ENCODE measurements at regions not wholly inside any gene's neighbourhood (a gene's known extent, or its start where the extent isn't known, plus 50 kb on each side); places are given as distances from the start of the nearest gene placed in this dataset.
A peak's percentile ranks its signal among the peaks of the same experiment; 100 is the strongest.

- Mint-ChIP-seq H3K4me1 (ENCODE audit: unreplicated experiment) (peaks cover 3% of the 10 kb centered on the region), H3K9me3 (no peaks in the 10 kb centered on the region), H3K36me3 (no peaks in the 10 kb centered on the region), H3K27me3 (peaks cover 23% of the 10 kb centered on the region), H3K4me3 (no peak overlapping the region), H3K27ac (no peak overlapping the region)
- no peak for DNase-seq (ENCODE audit: extremely low spot score, unreplicated experiment)
- peak; percentile 16 for TF ChIP-seq CTCF (conservative IDR thresholded peaks at IDR 0.05)
Measured at GRCh38 chr15:79673416-79674123, 223.2 kb downstream of the MTHFS start.

- DNase-seq (ENCODE audit: extremely low spot score, unreplicated experiment), result no peak
- Mint-ChIP-seq H3K27ac (no peak overlapping the region), H3K4me1 (ENCODE audit: unreplicated experiment) (peaks cover 3% of the 10 kb centered on the region), H3K27me3 (peaks cover 23% of the 10 kb centered on the region), H3K9me3 (no peaks in the 10 kb centered on the region), H3K36me3 (no peaks in the 10 kb centered on the region), H3K4me3 (no peak overlapping the region)
- TF ChIP-seq CTCF (conservative IDR thresholded peaks at IDR 0.05), result no peak
Measured at GRCh38 chr15:79674124-79674465, 222.7 kb downstream of the MTHFS start.

- no peak for TF ChIP-seq CTCF (conservative IDR thresholded peaks at IDR 0.05)
Measured at GRCh38 chr15:79675982-79676381, 220.8 kb downstream of the MTHFS start.

GRCh38 chr15:79676621-79677020 lies 220.2 kb downstream of the MTHFS start:
- TF ChIP-seq CTCF (conservative IDR thresholded peaks at IDR 0.05), result no peak
- H3K36me3 Mint-ChIP-seq, result no peaks in the 10 kb centered on the region
- H3K4me1 Mint-ChIP-seq (ENCODE audit: unreplicated experiment), result peaks cover 3% of the 10 kb centered on the region
- no peak for DNase-seq (ENCODE audit: extremely low spot score, unreplicated experiment)
- H3K27me3 Mint-ChIP-seq, result peaks cover 20% of the 10 kb centered on the region
- H3K4me3 Mint-ChIP-seq, result no peak overlapping the region
- H3K27ac Mint-ChIP-seq, result no peak overlapping the region
- peaks cover 6% of the 10 kb centered on the region for H3K9me3 Mint-ChIP-seq

More at GRCh38 chr15:79675982-79676381, 220.8 kb downstream of the MTHFS start:
- Mint-ChIP-seq H3K9me3 (peaks cover 6% of the 10 kb centered on the region), H3K4me3 (no peak overlapping the region), H3K36me3 (no peaks in the 10 kb centered on the region), H3K27me3 (peaks cover 21% of the 10 kb centered on the region), H3K4me1 (ENCODE audit: unreplicated experiment) (peaks cover 3% of the 10 kb centered on the region), H3K27ac (no peak overlapping the region)
- DNase-seq (ENCODE audit: extremely low spot score, unreplicated experiment), result no peak

GRCh38 chr15:79677241-79677640 lies 219.6 kb downstream of the MTHFS start:
- H3K9me3 Mint-ChIP-seq, result peaks cover 6% of the 10 kb centered on the region
- peaks cover 20% of the 10 kb centered on the region for H3K27me3 Mint-ChIP-seq
- DNase-seq (ENCODE audit: extremely low spot score, unreplicated experiment), result no peak
- H3K4me1 Mint-ChIP-seq (ENCODE audit: unreplicated experiment), result peaks cover 3% of the 10 kb centered on the region
- H3K4me3 Mint-ChIP-seq, result no peak overlapping the region
- no peak for TF ChIP-seq CTCF (conservative IDR thresholded peaks at IDR 0.05)
- no peaks in the 10 kb centered on the region for H3K36me3 Mint-ChIP-seq
- H3K27ac Mint-ChIP-seq, result no peak overlapping the region
